Breast epithelium (tissue), 3 donors: ENCODE measurements at regions not wholly inside any gene's neighbourhood (a gene's known extent, or its start where the extent isn't known, plus 50 kb on each side); places are given as distances from the start of the nearest gene placed in this dataset.

ENCODE experiments used
- POLR2A ChIP-seq: fragments of 450-650 bp; IDR thresholded peaks from one replicate; pipeline ENCODE4 v1.6.1; 2016; ENCODE audit warnings: antibody characterized with exemption, mild to moderate bottlenecking, moderate library complexity
- POLR2AphosphoS5 ChIP-seq, 3 donors: sonication (generic); formaldehyde crosslinking; IDR thresholded peaks; one replicate each; pipeline ENCODE4 v1.6.1; 2017; ENCODE audit warnings: antibody characterized with exemption in 3 of 3
- TF ChIP-seq, protein P1 (sequence below), 3 donors: fragments of 450-650 bp; IDR thresholded peaks; one replicate each; pipeline ENCODE4 v1.5.1; 2016 to 2017; ENCODE audit warnings: antibody characterized with exemption in 3 of 3, mild to moderate bottlenecking in 3 of 3, moderate library complexity in 3 of 3

GRCh38 chr11:116207019-116207418 is 565.8 kb downstream of the BUD13 start:
- TF ChIP-seq, protein P1, sequence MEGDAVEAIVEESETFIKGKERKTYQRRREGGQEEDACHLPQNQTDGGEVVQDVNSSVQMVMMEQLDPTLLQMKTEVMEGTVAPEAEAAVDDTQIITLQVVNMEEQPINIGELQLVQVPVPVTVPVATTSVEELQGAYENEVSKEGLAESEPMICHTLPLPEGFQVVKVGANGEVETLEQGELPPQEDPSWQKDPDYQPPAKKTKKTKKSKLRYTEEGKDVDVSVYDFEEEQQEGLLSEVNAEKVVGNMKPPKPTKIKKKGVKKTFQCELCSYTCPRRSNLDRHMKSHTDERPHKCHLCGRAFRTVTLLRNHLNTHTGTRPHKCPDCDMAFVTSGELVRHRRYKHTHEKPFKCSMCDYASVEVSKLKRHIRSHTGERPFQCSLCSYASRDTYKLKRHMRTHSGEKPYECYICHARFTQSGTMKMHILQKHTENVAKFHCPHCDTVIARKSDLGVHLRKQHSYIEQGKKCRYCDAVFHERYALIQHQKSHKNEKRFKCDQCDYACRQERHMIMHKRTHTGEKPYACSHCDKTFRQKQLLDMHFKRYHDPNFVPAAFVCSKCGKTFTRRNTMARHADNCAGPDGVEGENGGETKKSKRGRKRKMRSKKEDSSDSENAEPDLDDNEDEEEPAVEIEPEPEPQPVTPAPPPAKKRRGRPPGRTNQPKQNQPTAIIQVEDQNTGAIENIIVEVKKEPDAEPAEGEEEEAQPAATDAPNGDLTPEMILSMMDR (IDR thresholded peaks at IDR 0.05), result no peak
- TF ChIP-seq POLR2A, result no peak
- no peak for TF ChIP-seq POLR2AphosphoS5 (IDR thresholded peaks at IDR 0.05)
